Lung (tissue), 11 donors: ENCODE measurements at regions not wholly inside any gene's neighbourhood (a gene's known extent, or its start where the extent isn't known, plus 50 kb on each side); places are given as distances from the start of the nearest gene placed in this dataset.

Experiments used
- ATAC-seq: fragments of 200-7000 bp; cut with Tn5 transposase; one replicate; pipeline ENCODE4 v1.9.1; 2020; ENCODE audit warnings: moderate number of reproducible peaks; ENCODE audit not compliant: insufficient read depth, low FRiP score
- DNase-seq, 3 donors: peaks; one replicate each; pipeline ENCODE4 v3.0.0-alpha.2; 2013 to 2017
- H3K27ac ChIP-seq, 2 donors: one replicate each; pipeline ENCODE4 v1.5.1; 2013; ENCODE audit warnings: mild to moderate bottlenecking in 2 of 2, moderate library complexity in 2 of 2, control low read depth in 1 of 2, inconsistent platforms in 1 of 2, low read depth in 1 of 2, low read length in 1 of 2
- H3K27me3 ChIP-seq, 3 donors: one replicate each; pipeline ENCODE4 v1.5.1; 2013; ENCODE audit warnings: low read length in 2 of 3; ENCODE audit not compliant: control insufficient read depth in 3 of 3, insufficient read depth in 3 of 3
- H3K36me3 ChIP-seq, 4 donors: one replicate each; pipeline ENCODE4 v1.5.1; 2013; ENCODE audit warnings: low read length in 4 of 4, mild to moderate bottlenecking in 1 of 4, moderate library complexity in 1 of 4; ENCODE audit not compliant: control insufficient read depth in 4 of 4, insufficient read depth in 4 of 4
- H3K4me1 ChIP-seq, 5 donors: one replicate each; pipeline ENCODE4 v1.5.1; 2013; ENCODE audit warnings: low read length in 5 of 5, mild to moderate bottlenecking in 2 of 5, moderate library complexity in 1 of 5; ENCODE audit not compliant: control insufficient read depth in 5 of 5, insufficient read depth in 5 of 5
- H3K4me3 ChIP-seq: one replicate; pipeline ENCODE4 v1.5.1; 2013; ENCODE audit warnings: mild to moderate bottlenecking, control low read depth, moderate library complexity
- H3K9ac ChIP-seq, 2 donors: one replicate each; pipeline ENCODE4 v1.5.1; 2013; ENCODE audit warnings: low read length in 2 of 2, control low read depth in 1 of 2; ENCODE audit not compliant: insufficient read depth in 1 of 2
- H3K9me3 ChIP-seq, 4 donors: one replicate each; pipeline ENCODE4 v1.5.1; 2013; ENCODE audit warnings: low read length in 3 of 4, mild to moderate bottlenecking in 1 of 4, moderate library complexity in 1 of 4; ENCODE audit not compliant: control insufficient read depth in 4 of 4, insufficient read depth in 3 of 4
- WGBS, 2 donors: extraction: QIAGEN DNeasy Blood & Tissue Kit; methylation state at CpG; one replicate each; pipeline ENCODE4 v1.1.7; 2013; 5-methylcytosine and 5-hydroxymethylcytosine counted together
- TF ChIP-seq, protein P1 (sequence below): IDR thresholded peaks from 2 replicates; pipeline ENCODE4 v1.5.1; 2012; ENCODE audit warnings: mild to moderate bottlenecking; ENCODE audit errors: control extremely low read depth, extremely low read depth
- donor health status: control.
- donor health status: control.
- donor health status: Bipolar disorder and iron deficiency.
- donor health status: healthy.
- donor health status: DM: yes; HTN: yes; CAD: no.

DNA sequence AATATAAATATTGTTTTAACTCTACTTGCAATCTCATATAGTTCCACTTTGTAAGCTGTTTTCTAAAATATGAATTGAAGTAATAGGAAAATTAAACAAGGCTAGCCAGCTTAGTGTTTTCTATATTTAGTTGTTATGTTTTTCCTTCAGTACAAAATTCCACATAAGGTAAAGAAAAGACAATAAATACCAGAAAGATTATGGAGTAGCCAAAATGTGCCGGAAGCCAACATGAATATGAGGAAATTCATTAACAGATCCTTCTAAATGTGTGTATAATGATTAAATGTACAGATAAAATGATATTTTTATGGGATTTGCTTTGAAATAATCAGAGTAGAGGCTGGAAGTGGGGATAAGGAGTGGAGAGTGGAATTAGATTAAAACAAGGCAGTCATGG lies 52.5 kb upstream of the COL21A1 start:
- DNase-seq (no peak), ATAC-seq (no peak)
- TF ChIP-seq, protein P1, sequence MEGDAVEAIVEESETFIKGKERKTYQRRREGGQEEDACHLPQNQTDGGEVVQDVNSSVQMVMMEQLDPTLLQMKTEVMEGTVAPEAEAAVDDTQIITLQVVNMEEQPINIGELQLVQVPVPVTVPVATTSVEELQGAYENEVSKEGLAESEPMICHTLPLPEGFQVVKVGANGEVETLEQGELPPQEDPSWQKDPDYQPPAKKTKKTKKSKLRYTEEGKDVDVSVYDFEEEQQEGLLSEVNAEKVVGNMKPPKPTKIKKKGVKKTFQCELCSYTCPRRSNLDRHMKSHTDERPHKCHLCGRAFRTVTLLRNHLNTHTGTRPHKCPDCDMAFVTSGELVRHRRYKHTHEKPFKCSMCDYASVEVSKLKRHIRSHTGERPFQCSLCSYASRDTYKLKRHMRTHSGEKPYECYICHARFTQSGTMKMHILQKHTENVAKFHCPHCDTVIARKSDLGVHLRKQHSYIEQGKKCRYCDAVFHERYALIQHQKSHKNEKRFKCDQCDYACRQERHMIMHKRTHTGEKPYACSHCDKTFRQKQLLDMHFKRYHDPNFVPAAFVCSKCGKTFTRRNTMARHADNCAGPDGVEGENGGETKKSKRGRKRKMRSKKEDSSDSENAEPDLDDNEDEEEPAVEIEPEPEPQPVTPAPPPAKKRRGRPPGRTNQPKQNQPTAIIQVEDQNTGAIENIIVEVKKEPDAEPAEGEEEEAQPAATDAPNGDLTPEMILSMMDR: no peak
- Histone ChIP-seq H3K4me1 (no peaks in the 10 kb centered on the region), H3K9ac (no peak overlapping the region), H3K4me3 (no peak overlapping the region), H3K27me3 (no peaks in the 10 kb centered on the region), H3K27ac (no peak overlapping the region), H3K9me3 (peaks cover 0 to 3% (median 0%) of the 10 kb centered on the region in 4 donors), H3K36me3 (no peaks in the 10 kb centered on the region)
- WGBS, 2 donors: 83 to 85% methylated on average over 1 of the region's 1 CpG

DNA sequence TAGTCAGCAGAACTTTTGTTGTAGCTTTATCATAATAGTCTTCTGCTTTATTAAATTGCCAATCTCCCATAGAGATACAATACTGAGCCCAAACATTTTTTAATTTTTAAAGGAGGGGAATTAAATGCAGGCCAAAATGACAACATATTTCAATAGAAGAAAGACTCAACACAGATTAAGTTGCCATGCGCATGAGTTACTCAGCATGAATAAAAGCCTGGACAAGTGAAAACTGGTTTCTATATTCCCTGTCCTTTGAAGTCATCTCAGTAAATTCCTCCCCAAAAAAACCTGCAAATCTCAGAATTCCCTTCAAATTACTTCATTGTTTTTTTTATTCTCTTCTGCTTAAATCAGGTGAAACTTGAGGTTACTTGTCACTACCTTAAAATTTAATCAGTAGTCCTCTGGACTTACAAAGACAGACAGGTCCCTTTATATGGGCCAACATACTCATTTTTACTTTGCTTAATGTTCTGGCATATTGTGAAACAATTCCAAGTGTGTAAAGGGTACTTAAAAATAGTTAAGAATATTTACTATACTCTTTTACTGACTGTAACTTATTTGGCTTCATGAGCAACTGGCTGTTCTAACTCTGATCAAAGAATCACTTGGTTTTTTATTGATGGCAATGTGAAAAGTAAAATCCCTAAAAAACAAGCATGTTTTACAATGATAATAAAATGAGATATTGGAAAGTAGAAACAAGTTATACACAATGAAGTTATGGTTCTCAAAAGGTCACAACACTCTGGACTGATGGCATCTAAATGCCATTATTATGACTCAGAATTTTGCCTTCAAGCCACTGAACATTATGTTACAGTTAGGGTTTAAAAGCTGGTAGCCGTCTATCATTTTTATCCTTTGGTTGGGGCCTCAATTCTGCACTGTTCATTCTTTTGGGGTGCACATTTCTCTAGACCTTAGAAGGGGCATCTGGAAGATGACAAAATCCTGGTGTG lies 49.9 kb upstream of the COL21A1 start:
- H3K9me3 ChIP-seq: peaks cover 0 to 3% (median 0%) of the 10 kb centered on the region in 4 donors
- no peak overlapping the region for H3K27ac ChIP-seq
- TF ChIP-seq, protein P1: no peak
- peak in 1 of 3 donors; percentile 15 for DNase-seq
- 74 to 86% methylated on average over 2 of the region's 2 CpGs for WGBS, 2 donors
- no peak overlapping the region for H3K4me3 ChIP-seq
- ATAC-seq: peak; percentile 58
- no peak overlapping the region for H3K9ac ChIP-seq
- no peaks in the 10 kb centered on the region for H3K27me3 ChIP-seq
- H3K36me3 ChIP-seq: no peaks in the 10 kb centered on the region
- peaks cover 0 to 4% (median 0%) of the 10 kb centered on the region in 5 donors for H3K4me1 ChIP-seq
